ENCODE measurements at regions not wholly inside any gene's neighbourhood (a gene's known extent, or its start where the extent isn't known, plus 50 kb on each side); places are given as distances from the start of the nearest gene placed in this dataset.

DNA sequence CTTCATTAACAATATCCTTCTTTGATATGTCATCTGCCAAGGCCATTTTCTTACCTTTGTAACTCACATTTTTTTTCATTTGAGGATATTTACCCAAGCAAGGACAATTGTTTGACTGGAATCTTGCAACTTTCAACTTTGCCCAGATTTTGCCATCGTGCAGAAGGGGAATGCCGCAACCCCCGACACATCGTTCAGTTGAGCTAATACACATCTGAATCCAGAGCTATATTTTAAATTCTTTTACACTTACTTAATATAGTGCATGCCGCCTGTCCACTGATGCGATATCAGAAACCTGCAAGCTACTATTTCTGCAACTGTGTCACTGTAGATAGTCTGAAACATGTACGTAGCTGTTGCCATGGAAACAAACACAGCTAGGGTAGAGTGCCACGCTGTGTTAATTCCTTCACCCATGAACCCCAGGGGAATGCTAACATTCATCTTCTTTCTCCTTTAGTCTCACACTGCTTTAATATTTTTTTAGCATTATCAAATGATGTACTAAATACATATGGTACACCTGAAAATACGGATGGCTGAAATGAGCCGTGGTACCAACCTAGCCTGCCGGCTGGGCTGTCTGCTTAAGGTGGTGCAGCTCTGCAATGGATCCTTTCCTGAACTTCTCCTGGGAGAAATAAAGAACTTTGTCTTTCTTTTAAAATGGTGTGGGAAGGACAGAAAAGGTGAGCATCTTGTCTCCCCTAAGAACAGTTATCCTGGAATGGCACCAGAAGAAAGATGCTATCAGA is 77.0 kb upstream of the FOXN3 start:
- DNase-seq (ENCODE audit: low read depth) = no peak
- no peak overlapping the region for H3K4me3 ChIP-seq (ENCODE audit: low read depth, low read length)

DNA sequence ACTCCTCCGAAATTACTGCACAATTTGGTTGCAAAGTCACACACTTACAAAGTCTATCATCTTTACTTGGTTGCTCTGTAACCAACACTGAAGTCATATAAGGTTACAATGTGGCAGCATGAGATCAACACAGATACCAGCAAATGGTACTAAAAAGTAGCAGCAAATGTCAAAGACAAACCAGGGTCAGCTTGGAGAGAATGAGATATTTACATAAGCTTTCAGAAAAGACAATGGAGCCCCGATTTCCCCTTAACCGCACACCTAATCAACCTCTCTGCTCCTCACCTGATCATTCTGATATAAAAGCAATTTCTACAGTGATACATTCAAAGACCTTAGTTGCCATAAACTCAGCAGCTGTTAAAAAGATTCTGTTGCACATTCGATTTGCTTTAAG is 76.4 kb upstream of the FOXN3 start:
- TF ChIP-seq, protein P1, sequence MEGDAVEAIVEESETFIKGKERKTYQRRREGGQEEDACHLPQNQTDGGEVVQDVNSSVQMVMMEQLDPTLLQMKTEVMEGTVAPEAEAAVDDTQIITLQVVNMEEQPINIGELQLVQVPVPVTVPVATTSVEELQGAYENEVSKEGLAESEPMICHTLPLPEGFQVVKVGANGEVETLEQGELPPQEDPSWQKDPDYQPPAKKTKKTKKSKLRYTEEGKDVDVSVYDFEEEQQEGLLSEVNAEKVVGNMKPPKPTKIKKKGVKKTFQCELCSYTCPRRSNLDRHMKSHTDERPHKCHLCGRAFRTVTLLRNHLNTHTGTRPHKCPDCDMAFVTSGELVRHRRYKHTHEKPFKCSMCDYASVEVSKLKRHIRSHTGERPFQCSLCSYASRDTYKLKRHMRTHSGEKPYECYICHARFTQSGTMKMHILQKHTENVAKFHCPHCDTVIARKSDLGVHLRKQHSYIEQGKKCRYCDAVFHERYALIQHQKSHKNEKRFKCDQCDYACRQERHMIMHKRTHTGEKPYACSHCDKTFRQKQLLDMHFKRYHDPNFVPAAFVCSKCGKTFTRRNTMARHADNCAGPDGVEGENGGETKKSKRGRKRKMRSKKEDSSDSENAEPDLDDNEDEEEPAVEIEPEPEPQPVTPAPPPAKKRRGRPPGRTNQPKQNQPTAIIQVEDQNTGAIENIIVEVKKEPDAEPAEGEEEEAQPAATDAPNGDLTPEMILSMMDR (IDR thresholded peaks at IDR 0.05; ENCODE audit: low read depth, low read length) = no peak
- TF ChIP-seq, protein P2, sequence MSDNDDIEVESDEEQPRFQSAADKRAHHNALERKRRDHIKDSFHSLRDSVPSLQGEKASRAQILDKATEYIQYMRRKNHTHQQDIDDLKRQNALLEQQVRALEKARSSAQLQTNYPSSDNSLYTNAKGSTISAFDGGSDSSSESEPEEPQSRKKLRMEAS (IDR thresholded peaks at IDR 0.05; ENCODE audit: low read depth, low read length) = no peak
- DNase-seq (ENCODE audit: low read depth) = no peak
- no peak overlapping the region for H3K4me3 ChIP-seq (ENCODE audit: low read depth, low read length)

More for the DNA sequence above, 77.0 kb upstream of the FOXN3 start:
- TF ChIP-seq, protein P2 (IDR thresholded peaks at IDR 0.05; ENCODE audit: low read depth, low read length) = no peak
- no peak for TF ChIP-seq POLR2A (IDR thresholded peaks at IDR 0.05; ENCODE audit: extremely low read depth, insufficient read length)
- TF ChIP-seq, protein P1 (IDR thresholded peaks at IDR 0.05; ENCODE audit: low read depth, low read length) = no peak
- no peak for TF ChIP-seq MYC (IDR thresholded peaks at IDR 0.05; ENCODE audit: low read depth, low read length)

DNA sequence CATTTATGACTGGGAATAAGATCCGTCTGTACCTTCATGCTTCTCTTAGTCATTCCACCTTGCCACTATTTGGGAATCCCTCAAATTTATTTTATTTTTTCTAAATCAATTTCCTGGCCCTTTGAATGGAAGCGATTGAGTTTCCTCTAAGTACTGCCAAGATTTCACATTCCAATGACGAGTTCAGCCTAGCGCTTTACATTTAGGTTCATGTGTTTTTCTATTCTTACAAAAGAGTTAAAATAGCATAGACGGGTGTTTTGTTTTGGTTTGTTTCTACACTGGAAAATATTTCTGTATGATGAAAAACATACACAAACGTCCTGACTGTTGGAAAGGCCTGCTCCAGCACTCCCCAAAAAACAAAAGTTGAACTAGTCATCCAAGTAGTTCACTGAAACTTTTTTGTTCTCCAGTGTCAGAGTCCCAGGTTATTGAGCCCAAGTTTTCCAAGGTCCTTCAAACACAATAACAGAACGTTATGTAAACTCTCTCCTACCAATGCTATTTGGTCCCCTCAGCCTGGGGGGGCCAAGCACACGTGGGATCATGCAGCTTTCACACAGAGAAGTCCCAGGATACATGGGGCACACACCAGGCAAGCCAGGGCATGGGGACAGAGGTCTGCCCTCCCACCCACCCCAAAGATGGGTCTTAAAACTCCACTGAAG is 74.8 kb upstream of the FOXN3 start:
- TF ChIP-seq MYC (IDR thresholded peaks at IDR 0.05; ENCODE audit: low read depth, low read length) = no peak
- TF ChIP-seq, protein P2 (IDR thresholded peaks at IDR 0.05; ENCODE audit: low read depth, low read length) = no peak
- TF ChIP-seq, protein P1 (IDR thresholded peaks at IDR 0.05; ENCODE audit: low read depth, low read length) = no peak
- TF ChIP-seq POLR2A (IDR thresholded peaks at IDR 0.05; ENCODE audit: extremely low read depth, insufficient read length) = no peak
- no peak for DNase-seq (ENCODE audit: low read depth)
- H3K4me3 ChIP-seq (ENCODE audit: low read depth, low read length) = no peak overlapping the region

DNA sequence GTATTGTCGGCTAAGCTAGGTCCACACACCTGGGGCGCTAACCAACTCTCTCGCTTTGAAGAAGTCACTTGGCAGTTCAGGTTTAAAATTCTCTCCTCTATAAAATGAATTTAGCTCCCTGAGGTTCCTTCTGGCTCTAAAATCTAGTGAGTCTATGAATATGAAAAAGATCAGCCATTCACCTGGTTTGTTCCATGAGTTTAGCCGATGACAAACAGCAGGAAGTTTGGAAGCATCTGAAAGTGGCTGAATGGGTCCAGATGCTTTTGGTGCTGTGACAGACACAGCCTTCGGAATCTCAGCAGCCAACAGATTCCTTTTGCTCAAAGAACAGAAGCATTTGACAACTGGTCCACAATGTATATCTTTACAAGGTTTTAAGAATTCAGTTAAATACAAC is 73.4 kb upstream of the FOXN3 start:
- no peak overlapping the region for H3K4me3 ChIP-seq (ENCODE audit: low read depth, low read length)
- no peak for DNase-seq (ENCODE audit: low read depth)
- TF ChIP-seq, protein P1 (IDR thresholded peaks at IDR 0.05; ENCODE audit: low read depth, low read length) = no peak
- no peak for TF ChIP-seq MYC (IDR thresholded peaks at IDR 0.05; ENCODE audit: low read depth, low read length)
- TF ChIP-seq, protein P2 (IDR thresholded peaks at IDR 0.05; ENCODE audit: low read depth, low read length) = no peak
- TF ChIP-seq POLR2A (IDR thresholded peaks at IDR 0.05; ENCODE audit: extremely low read depth, insufficient read length) = no peak

DNA sequence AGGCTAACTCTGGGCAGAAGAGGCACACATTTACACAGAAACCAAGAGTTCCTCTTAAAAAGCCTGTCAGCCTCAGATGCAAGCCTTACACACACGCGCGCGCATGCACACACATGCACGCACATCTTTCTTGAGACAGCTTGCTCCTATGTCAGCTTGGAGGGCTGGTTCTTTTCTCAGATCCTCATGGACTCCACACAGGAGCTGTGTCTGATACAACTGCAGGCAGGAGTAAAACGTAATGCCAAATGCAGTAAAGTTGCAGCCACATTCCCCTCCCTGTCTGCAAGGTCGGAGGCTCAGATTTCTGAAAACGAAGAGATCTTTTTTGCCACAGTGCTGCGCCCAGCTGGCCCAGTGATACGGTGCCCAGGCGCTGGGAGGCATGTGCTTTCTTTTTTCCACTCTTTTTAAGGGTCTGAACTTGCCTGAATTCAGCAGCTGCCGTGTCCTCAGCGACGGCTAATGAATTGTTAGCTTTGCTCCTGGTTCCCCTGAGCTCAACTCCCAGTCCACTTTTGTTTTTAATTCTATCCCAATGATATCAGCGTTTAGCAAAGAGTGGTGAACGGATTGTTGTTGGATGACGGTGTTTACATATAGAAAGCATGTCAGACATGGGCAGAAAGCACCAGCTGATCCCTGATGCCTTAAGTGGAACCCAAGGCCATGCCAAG is 72.9 kb upstream of the FOXN3 start:
- TF ChIP-seq, protein P1 (IDR thresholded peaks at IDR 0.05; ENCODE audit: low read depth, low read length) = no peak
- TF ChIP-seq, protein P2 (IDR thresholded peaks at IDR 0.05; ENCODE audit: low read depth, low read length) = no peak
- no peak for TF ChIP-seq MYC (IDR thresholded peaks at IDR 0.05; ENCODE audit: low read depth, low read length)
- no peak for TF ChIP-seq POLR2A (IDR thresholded peaks at IDR 0.05; ENCODE audit: extremely low read depth, insufficient read length)
- no peak overlapping the region for H3K4me3 ChIP-seq (ENCODE audit: low read depth, low read length)
- DNase-seq (ENCODE audit: low read depth) = no peak

Data from NB4 (cell line).